GM12874 (cell line): ENCODE measurements at regions not wholly inside any gene's neighbourhood (a gene's known extent, or its start where the extent isn't known, plus 50 kb on each side); places are given as distances from the start of the nearest gene placed in this dataset.

Experiments used
- TF ChIP-seq, protein P1 (sequence below): IDR thresholded peaks from 2 replicates; pipeline ENCODE4 v1.5.1; 2011; ENCODE audit warnings: low read depth, mild to moderate bottlenecking, control low read depth, low read length, moderate library complexity; ENCODE audit not compliant: insufficient read depth

DNA sequence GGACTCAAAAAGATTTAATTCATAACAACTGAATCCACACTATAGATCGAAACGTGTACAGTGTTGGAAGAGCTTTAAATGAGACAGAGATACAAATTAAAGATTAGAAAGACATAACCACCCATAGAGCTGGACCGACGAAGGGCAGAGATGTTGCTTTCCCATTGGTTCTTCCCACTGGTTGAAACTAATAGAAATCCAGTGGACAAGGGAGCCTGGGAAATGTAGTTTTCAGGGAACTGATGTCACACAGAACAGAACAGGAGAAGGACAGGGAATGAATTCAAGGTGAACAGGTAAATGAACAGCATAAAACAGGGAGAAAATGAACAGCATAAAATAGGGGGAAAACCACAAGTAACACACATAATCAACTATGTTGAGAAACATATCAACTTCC is 328.7 kb downstream of the ZNF621 start:
- TF ChIP-seq, protein P1, sequence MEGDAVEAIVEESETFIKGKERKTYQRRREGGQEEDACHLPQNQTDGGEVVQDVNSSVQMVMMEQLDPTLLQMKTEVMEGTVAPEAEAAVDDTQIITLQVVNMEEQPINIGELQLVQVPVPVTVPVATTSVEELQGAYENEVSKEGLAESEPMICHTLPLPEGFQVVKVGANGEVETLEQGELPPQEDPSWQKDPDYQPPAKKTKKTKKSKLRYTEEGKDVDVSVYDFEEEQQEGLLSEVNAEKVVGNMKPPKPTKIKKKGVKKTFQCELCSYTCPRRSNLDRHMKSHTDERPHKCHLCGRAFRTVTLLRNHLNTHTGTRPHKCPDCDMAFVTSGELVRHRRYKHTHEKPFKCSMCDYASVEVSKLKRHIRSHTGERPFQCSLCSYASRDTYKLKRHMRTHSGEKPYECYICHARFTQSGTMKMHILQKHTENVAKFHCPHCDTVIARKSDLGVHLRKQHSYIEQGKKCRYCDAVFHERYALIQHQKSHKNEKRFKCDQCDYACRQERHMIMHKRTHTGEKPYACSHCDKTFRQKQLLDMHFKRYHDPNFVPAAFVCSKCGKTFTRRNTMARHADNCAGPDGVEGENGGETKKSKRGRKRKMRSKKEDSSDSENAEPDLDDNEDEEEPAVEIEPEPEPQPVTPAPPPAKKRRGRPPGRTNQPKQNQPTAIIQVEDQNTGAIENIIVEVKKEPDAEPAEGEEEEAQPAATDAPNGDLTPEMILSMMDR: no peak

DNA sequence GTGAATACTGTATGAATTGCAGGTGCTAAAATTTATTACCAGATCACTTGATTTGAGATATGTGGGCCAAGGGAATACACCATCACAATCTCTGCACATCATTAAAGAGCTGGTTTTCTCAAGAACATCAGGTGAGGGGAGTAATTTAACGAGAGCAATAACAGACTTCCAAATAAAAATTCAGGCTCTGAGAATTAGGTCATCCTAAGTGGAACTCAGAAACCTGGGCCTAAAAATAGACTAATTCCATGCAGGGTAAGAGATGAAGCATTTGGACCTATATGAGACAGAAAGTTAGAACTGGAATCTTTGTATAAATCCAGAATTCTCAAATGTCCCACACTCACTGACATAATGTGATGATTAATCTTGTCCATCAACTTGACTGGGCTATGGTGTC is 331.1 kb downstream of the ZNF621 start:
- TF ChIP-seq, protein P1: no peak

DNA sequence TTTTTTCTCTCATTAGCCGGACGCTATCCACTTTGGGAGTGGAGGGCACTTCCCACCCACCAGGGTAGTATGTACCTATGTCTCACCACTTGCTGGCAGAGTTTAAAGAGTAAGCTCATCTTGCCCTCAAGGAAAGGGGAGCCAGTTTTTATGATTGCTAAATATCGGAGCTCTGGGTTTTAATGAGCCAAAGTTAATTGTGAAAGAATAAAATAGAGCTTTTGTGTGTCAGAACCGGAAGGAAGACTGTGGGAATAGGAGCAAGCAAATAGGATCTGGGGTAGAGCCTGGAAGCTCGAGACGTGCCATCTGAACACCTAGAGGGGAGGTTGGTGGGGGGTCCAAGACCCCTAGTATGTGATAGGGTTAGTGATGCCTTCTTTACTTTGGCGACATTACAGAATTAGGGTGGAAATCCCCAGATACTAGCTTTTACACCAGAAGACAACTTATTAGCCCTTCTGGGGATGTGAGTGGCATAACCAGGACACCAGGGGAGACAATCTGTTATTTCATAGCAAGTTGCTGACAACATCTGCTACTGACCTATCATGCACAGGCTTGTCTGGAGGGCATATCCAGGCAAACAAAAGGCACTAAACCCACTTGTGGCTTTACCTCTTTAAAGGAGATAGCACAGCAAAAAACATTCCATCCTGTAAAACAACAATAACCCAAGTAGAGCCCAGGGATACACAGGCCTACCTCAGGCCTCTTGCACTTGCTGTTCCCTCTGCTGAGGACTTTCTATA is 333.8 kb downstream of the ZNF621 start:
- TF ChIP-seq, protein P1: no peak

DNA sequence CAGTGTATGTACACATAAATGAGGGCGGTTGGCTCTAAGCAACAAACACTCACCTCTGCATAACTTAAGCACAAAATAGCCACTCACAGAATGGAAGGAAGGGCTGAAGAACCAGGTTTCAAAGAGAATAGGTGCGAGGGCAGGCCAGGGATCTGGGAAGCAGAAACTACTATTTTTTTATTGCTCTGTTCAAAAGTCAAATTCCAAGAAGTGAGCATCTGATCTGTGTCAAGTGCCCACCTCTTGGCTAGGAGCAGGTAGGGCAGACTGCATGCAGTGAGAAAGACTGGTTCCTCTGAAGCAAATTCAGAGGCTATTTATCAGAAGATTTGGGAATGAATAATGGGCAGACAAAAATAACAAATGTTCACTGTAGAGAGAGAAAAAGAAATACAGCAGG is 336.4 kb upstream of the CTNNB1 start:
- TF ChIP-seq, protein P1: no peak

DNA sequence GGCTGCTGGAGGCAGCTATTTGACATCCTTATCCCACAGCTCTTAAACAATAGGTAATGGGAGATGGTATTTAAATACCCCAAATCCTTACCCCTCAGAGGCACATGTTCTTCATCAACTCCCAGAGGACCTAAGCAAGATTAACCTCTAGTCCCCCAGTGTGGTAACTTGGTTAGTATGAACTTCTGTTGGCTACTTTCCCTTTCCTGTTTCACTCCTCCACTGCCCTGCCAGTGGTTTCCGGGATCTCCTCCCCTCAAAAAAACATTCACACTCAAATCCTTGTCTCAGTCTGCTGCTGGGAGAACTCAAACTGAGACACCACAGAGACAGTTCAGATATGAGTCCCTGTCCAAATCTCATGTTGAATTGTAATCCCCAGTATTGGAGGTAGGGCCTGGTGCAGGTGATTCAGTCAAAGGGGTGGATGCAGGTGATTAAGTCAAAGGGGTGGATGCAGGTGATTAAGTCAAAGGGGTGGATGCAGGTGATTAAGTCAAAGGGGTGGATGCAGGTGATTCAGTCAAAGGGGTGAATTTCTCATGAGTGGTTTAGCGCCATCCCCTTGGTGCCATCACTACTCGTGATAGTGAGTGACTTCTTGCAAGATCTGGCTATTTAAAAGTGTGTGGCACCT is 335.0 kb upstream of the CTNNB1 start:
- TF ChIP-seq, protein P1: no peak

DNA sequence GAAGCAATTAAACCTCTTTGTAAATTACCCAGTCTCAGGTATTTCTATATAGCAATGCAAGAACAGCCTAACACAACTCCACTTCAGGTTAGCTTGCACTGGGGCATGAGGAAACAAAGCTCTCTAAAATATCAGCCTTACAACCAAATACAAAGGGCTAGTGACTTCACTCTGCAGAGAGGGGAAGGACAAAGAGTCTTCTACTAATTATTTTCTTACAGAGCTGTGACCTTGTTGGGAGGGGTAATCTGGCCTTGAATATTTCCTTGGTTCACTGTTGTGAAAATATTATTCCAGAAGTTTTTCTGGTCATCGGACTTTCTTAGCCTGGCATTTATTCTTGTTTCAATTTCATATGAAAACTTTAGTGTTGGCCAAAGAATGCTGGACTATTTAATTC is 334.4 kb upstream of the CTNNB1 start:
- TF ChIP-seq, protein P1: no peak

DNA sequence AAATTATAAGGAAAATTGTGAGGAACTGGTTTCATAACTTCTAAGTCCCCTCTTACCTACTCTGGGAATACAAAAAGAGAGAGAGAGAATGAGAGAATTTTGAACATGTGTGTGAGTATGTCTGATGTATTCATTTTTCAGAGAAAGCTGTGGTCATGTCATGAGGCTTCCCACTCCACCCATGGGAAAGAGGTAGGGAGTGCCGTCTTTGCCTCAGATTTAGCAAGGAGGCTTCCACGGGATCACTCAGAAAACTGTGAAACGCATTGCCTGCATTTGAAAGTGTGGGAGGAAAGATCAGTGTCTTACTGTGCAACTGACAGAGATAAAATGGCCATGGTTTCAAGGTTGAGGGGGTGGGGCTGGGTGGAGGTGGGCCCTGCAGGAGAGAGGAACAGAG is 331.5 kb upstream of the CTNNB1 start:
- TF ChIP-seq, protein P1: no peak
